ENCODE measurements at regions not wholly inside any gene's neighbourhood (a gene's known extent, or its start where the extent isn't known, plus 50 kb on each side); places are given as distances from the start of the nearest gene placed in this dataset.
"Not testable (repeated sequence)": the region's sequence is repeated elsewhere in the genome, so short reads cannot be mapped to it uniquely, and the experiment has no call there.

DNA sequence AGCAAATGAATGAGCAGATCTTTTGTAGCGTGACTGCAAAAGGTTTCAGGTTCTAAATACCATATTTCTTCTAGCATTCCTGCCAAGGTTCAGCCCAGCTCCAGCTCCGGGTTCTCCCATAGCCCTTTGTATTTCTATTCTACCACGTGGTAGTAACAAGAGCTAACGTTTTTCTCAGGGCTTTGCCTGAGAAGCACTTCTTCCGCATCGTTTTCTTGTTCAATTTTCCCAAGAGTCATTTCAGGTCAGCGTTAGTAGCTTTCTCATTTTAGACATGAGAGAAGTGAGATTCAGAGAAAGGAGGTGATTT, 120.1 kb upstream of the MYCN start:
- peaks cover 7% of the 10 kb centered on the region for H3K27me3 Mint-ChIP-seq (ENCODE audit: insufficient read depth)
- peaks cover 21% of the 10 kb centered on the region for H3K9me3 Mint-ChIP-seq
- H3K4me3 Mint-ChIP-seq, result no peak overlapping the region
- no peaks in the 10 kb centered on the region for H3K4me1 Mint-ChIP-seq (ENCODE audit: low read depth)
- H3K27ac Mint-ChIP-seq, result no peak overlapping the region
- TF ChIP-seq, protein P1, sequence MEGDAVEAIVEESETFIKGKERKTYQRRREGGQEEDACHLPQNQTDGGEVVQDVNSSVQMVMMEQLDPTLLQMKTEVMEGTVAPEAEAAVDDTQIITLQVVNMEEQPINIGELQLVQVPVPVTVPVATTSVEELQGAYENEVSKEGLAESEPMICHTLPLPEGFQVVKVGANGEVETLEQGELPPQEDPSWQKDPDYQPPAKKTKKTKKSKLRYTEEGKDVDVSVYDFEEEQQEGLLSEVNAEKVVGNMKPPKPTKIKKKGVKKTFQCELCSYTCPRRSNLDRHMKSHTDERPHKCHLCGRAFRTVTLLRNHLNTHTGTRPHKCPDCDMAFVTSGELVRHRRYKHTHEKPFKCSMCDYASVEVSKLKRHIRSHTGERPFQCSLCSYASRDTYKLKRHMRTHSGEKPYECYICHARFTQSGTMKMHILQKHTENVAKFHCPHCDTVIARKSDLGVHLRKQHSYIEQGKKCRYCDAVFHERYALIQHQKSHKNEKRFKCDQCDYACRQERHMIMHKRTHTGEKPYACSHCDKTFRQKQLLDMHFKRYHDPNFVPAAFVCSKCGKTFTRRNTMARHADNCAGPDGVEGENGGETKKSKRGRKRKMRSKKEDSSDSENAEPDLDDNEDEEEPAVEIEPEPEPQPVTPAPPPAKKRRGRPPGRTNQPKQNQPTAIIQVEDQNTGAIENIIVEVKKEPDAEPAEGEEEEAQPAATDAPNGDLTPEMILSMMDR (IDR thresholded peaks at IDR 0.05), result no peak
- no peaks in the 10 kb centered on the region for H3K36me3 Mint-ChIP-seq (ENCODE audit: low read depth)
- DNase-seq, result no peak

DNA sequence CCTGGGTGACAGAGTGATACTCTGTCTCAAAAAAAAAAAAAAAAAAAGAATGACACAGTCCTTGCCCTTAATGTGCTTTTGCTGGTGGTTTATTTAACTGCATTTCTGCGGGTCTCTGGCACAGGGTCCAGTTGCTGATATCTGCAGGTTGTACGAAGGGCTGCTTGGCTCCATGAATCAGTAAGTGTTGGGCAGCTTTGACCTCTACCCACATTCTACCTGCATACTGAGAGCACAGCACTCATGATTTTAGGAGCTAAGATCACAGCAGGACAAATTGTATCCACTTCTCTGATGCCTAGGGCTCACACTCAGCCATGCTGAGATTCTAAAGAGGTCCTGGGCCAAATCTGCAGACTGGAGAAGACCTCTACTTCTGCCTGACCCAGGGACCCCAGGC, 119.4 kb upstream of the MYCN start:
- Mint-ChIP-seq H3K36me3 (ENCODE audit: low read depth) (no peaks in the 10 kb centered on the region), H3K4me1 (ENCODE audit: low read depth) (no peaks in the 10 kb centered on the region)
- TF ChIP-seq, protein P1 (IDR thresholded peaks at IDR 0.05), result no peak

DNA sequence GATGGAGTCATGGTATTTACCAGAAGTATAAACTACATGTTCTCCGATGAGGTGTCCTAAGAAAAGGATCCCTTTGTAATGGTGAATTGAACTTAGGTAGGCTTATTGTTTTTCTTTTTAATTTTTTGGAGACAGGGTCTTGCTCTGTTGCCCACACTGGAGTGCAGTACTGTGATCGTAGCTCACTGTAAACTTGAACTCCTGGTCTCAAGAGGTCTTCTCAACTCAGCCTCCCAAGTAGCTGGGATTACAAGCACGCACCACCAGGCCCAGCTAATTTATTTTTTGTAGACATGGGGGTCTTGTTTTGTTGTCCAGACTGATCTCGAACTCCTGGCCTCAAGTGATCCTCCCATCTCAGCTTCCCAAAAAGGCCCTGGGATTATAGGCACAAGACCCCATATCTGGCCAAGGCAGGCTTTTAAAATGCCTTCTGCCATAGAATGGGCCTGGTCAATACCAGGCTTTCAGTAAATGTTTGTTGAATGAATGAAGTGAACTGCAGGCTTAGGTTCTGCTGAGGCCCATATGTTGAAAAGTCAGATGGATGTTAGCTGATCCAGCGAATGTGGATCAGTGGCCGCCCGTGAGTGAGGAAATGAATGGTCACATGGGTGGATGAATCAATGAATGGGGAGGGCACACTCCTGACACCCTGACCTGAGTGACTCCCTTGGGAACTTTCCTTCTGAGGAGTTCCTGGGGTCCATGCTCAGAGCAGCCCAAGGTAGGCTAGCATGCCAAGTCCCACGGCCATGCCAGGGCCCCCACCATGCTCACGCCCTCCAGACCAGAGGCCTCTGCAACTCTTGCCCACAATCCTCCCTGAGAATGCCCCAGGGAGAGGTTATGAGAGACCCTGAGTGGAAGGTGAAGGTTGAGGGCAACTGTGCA, 118.0 kb upstream of the MYCN start:
- Mint-ChIP-seq H3K4me1 (ENCODE audit: low read depth) (no peaks in the 10 kb centered on the region), H3K27me3 (ENCODE audit: insufficient read depth) (peaks cover 7% of the 10 kb centered on the region), H3K36me3 (ENCODE audit: low read depth) (no peaks in the 10 kb centered on the region), H3K4me3 (no peak overlapping the region), H3K9me3 (peaks cover 12% of the 10 kb centered on the region), H3K27ac (no peak overlapping the region)
- TF ChIP-seq, protein P1 (IDR thresholded peaks at IDR 0.05), result no peak
- no peak for DNase-seq

More for the DNA sequence above, 119.4 kb upstream of the MYCN start:
- no peak overlapping the region for H3K27ac Mint-ChIP-seq
- H3K9me3 Mint-ChIP-seq, result peaks cover 20% of the 10 kb centered on the region
- peaks cover 7% of the 10 kb centered on the region for H3K27me3 Mint-ChIP-seq (ENCODE audit: insufficient read depth)
- no peak overlapping the region for H3K4me3 Mint-ChIP-seq
- no peak for DNase-seq

DNA sequence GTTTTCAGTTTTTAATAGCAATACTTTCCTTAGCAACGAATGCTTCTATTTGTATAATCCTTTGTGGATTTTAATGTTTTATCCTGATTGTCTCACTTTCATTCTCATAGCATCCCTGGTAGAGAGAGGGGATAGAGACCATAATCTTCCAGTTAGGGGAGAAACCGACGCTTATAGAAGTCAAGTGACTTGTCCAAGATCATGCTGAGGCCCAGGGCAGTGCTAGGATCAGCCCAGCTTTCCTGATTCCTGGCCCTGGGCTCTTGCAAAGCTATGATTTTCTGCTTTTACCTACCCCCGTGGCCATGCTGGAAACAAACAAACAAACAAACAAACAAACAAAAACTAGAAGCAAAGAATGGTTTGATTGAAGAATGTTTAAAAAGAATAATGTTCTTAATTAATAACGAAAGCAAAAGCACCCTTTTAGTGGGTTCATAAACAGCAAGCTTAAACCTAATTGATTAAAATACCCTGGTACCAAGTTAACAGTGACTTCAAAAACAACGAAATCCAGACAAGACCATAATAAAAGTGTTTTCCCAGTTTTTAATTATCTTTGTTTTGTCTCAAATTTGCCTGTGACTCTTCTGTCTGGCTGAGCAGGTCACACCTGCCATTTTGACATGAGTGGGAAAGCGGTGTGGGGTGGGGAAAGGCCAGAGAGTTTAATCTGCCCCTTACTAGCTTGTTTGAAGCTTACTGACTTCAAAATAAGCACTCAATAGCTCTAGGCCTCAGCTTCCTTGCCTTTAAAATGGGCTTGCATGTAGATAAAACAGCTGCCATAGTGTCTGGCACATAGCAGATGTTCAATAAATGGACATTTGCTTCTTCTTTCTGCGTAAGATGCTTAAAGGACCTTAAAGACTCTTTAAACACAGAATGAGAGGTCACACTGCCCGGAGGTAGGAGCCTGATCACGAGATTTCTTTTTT, 116.6 kb upstream of the MYCN start:
- TF ChIP-seq, protein P1 (IDR thresholded peaks at IDR 0.05), result no peak
- H3K4me3 Mint-ChIP-seq, result no peak overlapping the region
- no peak overlapping the region for H3K27ac Mint-ChIP-seq
- no peaks in the 10 kb centered on the region for H3K36me3 Mint-ChIP-seq (ENCODE audit: low read depth)
- H3K27me3 Mint-ChIP-seq (ENCODE audit: insufficient read depth), result peaks cover 2% of the 10 kb centered on the region; the same call in 1 of the 2 replicates
- no peaks in the 10 kb centered on the region for H3K4me1 Mint-ChIP-seq (ENCODE audit: low read depth)
- DNase-seq, result no peak
- H3K9me3 Mint-ChIP-seq, result peaks cover 5% of the 10 kb centered on the region

DNA sequence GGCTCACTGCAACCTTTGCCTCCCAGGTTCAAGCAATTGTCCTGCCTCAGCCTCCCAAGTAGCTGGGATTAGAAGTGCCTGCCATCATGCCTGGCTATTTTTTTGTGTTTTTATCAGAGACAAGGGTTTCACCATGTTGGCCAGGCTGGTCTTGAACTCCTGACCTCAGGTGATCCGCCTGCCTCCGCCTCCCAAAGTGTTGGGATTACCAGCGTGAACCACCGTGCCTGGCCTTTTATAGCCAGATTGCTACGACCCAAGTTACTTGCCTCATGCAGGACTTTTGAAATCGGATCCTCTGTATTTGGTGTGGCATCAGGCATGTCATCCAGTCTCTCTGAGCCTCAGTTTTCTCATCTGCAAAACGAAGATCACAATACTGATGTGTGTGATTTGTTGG, 115.9 kb upstream of the MYCN start:
- not testable (repeated sequence) for H3K27me3 Mint-ChIP-seq (ENCODE audit: insufficient read depth); H3K27ac Mint-ChIP-seq; DNase-seq; H3K4me3 Mint-ChIP-seq; H3K4me1 Mint-ChIP-seq (ENCODE audit: low read depth); H3K36me3 Mint-ChIP-seq (ENCODE audit: low read depth)
- peaks cover 11% of the 10 kb centered on the region for H3K9me3 Mint-ChIP-seq
